SK-N-SH (cell line): ENCODE measurements at regions not wholly inside any gene's neighbourhood (a gene's known extent, or its start where the extent isn't known, plus 50 kb on each side); places are given as distances from the start of the nearest gene placed in this dataset.
A peak's percentile ranks its signal among the peaks of the same experiment; 100 is the strongest.

ENCODE experiments used
- CTCF ChIA-PET: fragments of 300-600, 350-600 bp; formaldehyde crosslinking; extraction: SDS; loops from one replicate; lab custom pipeline; 2021; lab: Yijun Ruan, JAX
- POLR2A ChIA-PET: fragments of 350-600 bp; sonication (Branson Sonifier 250); formaldehyde crosslinking; extraction: SDS; loops from one replicate; lab custom pipeline; 2020; ENCODE audit warnings: antibody characterized with exemption, inconsistent platforms; lab: Yijun Ruan, JAX
- DNase-seq: peaks from one replicate; pipeline ENCODE4 v3.0.0; 2012
- H2AFZ ChIP-seq: fragments of 200-600 bp; sonication (generic); 2 replicates; pipeline ENCODE4 v1.8.1; 2016; ENCODE audit warnings: antibody characterized with exemption, mild to moderate bottlenecking, low read depth
- H3F3A ChIP-seq: fragments of 200-600 bp; sonication (generic); replicated peaks from 2 replicates; pipeline ENCODE3; 2016; ENCODE audit warnings: antibody characterized with exemption, mild to moderate bottlenecking; ENCODE audit not compliant: insufficient read depth
- H3K27ac ChIP-seq, 2 experiments: fragments of 200-500 bp in 1 of 2; fragments of 200-600 bp in 1 of 2; sonication (Bioruptor generic) in 1 of 2; sonication (generic), shearing (Covaris generic) in 1 of 2; 2 replicates each; pipeline versions ENCODE4 v1.5.1 to v1.6.1; 2014 to 2016; ENCODE audit warnings: low read depth in 2 of 2, inconsistent platforms in 1 of 2, low read length in 1 of 2, mild to moderate bottlenecking in 1 of 2, mixed read lengths in 1 of 2
- H3K27me3 ChIP-seq: fragments of 200-600 bp; sonication (generic), shearing (Covaris generic); 2 replicates; pipeline ENCODE4 v1.6.1; 2016; ENCODE audit warnings: mixed run types; ENCODE audit not compliant: insufficient read depth
- H3K36me3 ChIP-seq, 2 experiments: fragments of 200-500 bp in 1 of 2; fragments of 200-600 bp in 1 of 2; sonication (Bioruptor generic) in 1 of 2; sonication (generic) in 1 of 2; replicated peaks in 1 of 2; 2 replicates each; pipeline versions ENCODE3 to v1.5.1; 2014 to 2016; ENCODE audit warnings: low read length in 1 of 2, mild to moderate bottlenecking in 1 of 2; ENCODE audit not compliant: insufficient read depth in 2 of 2, control insufficient read depth in 1 of 2
- H3K4me1 ChIP-seq, 2 experiments: fragments of 200-500 bp in 1 of 2; fragments of 200-600 bp in 1 of 2; sonication (Bioruptor generic) in 1 of 2; sonication (generic), shearing (Covaris generic) in 1 of 2; 2 replicates each; pipeline versions ENCODE4 v1.5.1 to v1.6.1; 2014 to 2016; ENCODE audit warnings: low read depth in 1 of 2, low read length in 1 of 2, mixed run types in 1 of 2; ENCODE audit not compliant: insufficient read depth in 2 of 2, control insufficient read depth in 1 of 2
- H3K4me2 ChIP-seq: fragments of 200-600 bp; sonication (generic), shearing (Covaris generic); 2 replicates; pipeline ENCODE4 v1.6.1; 2017; ENCODE audit warnings: mixed run types
- H3K4me3 ChIP-seq, 2 experiments: fragments of 200-500 bp in 1 of 2; fragments of 200-600 bp in 1 of 2; sonication (Bioruptor generic) in 1 of 2; sonication (generic), shearing (Covaris generic) in 1 of 2; 2 replicates each; pipeline versions ENCODE4 v1.5.1 to v1.8.1; 2014 to 2016; ENCODE audit warnings: low read depth in 2 of 2, inconsistent platforms in 1 of 2, low read length in 1 of 2, mild to moderate bottlenecking in 1 of 2, mixed read lengths in 1 of 2, moderate library complexity in 1 of 2
- H3K79me2 ChIP-seq: fragments of 200-600 bp; sonication (generic); 2 replicates; pipeline ENCODE4 v1.8.1; 2017; ENCODE audit warnings: mild to moderate bottlenecking; ENCODE audit not compliant: insufficient read depth
- H3K9ac ChIP-seq: fragments of 200-600 bp; sonication (generic); 2 replicates; pipeline ENCODE4 v1.6.1; 2017; ENCODE audit warnings: mixed run types
- H3K9me2 ChIP-seq: fragments of 200-600 bp; sonication (generic); 2 replicates; pipeline ENCODE4 v1.6.1; 2017; ENCODE audit warnings: mixed run types
- H3K9me3 ChIP-seq: fragments of 200-600 bp; sonication (generic); 2 replicates; pipeline ENCODE4 v1.6.1; 2017; ENCODE audit warnings: mixed run types, mild to moderate bottlenecking, moderate library complexity
- H4K20me1 ChIP-seq: fragments of 200-600 bp; sonication (generic); 2 replicates; pipeline ENCODE4 v1.6.1; 2017; ENCODE audit warnings: mild to moderate bottlenecking, mixed run types; ENCODE audit not compliant: insufficient read depth
- CHD2 ChIP-seq: fragments of 150-350 bp; IDR thresholded peaks from 2 replicates; pipeline ENCODE4 v1.6.1; 2018; ENCODE audit warnings: low read length; ENCODE audit not compliant: partially characterized antibody
- NFIC ChIP-seq: IDR thresholded peaks from 2 replicates; pipeline ENCODE4 v1.4.0; 2012; ENCODE audit warnings: borderline replicate concordance
- POLR2AphosphoS5 ChIP-seq: IDR thresholded peaks from 2 replicates; pipeline ENCODE4 v1.6.1; 2012; ENCODE audit warnings: low read depth, low read length
- RAD21 ChIP-seq: IDR thresholded peaks from 2 replicates; pipeline ENCODE4 v1.6.1; 2012; ENCODE audit warnings: mild to moderate bottlenecking, low read length
- RCOR1 ChIP-seq: fragments of 150-350 bp; IDR thresholded peaks from 2 replicates; pipeline ENCODE4 v1.6.1; 2017; ENCODE audit warnings: antibody characterized with exemption, low read length
- YY1 ChIP-seq: IDR thresholded peaks from 2 replicates; pipeline ENCODE4 v1.4.0; 2012; ENCODE audit warnings: low read depth, mild to moderate bottlenecking
- WGBS: methylation state at CpG from one replicate; pipeline ENCODE4 v1.1.6; 2017; ENCODE audit warnings: low lambda C conversion rate; 5-methylcytosine and 5-hydroxymethylcytosine counted together
- TF ChIP-seq, protein P1 (sequence below): fragments of 150-350 bp; IDR thresholded peaks from 2 replicates; pipeline ENCODE4 v1.6.1; 2016; ENCODE audit warnings: mild to moderate bottlenecking, low read depth, low read length
- TF ChIP-seq, protein P2 (sequence below): IDR thresholded peaks from 2 replicates; pipeline ENCODE4 v1.4.0; 2012; ENCODE audit warnings: low read depth, borderline replicate concordance

DNA sequence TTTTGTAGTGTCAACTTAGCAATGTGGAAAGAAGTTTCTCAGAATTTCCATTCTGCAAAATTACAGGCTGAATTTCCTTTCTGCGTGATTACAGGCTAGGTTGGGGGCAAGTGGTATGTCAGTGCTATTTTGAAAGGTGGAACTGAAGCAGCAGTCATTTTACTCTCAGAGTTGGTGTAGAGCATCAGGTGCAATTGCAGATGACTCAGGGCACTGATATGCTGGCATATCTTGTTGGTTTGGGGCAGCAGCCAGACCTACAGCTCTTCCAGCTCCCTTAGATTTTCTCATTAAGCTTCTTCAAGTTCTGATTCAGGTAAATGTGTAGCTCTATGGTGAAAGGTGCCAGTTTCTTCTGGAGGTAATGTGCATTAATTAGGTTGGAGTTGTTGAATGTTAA, 930.7 kb upstream of the PCDH10 start:
- no peak for DNase-seq
- H3F3A ChIP-seq, result no peaks in the 10 kb centered on the region
- no peak overlapping the region for H3K27ac ChIP-seq
- H3K9me2 ChIP-seq, result no peaks in the 10 kb centered on the region
- 8% methylated on average over 1 of the region's 1 CpG for WGBS
- H3K79me2 ChIP-seq, result no peaks in the 10 kb centered on the region
- H3K4me1 ChIP-seq, result no peaks in the 10 kb centered on the region
- no peak overlapping the region for H2AFZ ChIP-seq
- no peak overlapping the region for H3K9ac ChIP-seq
- no peaks in the 10 kb centered on the region for H4K20me1 ChIP-seq
- no peaks in the 10 kb centered on the region for H3K9me3 ChIP-seq
- ChIA-PET POLR2A (no interaction called here), CTCF (no interaction called here)
- H3K36me3 ChIP-seq, result no peaks in the 10 kb centered on the region
- no peak overlapping the region for H3K4me2 ChIP-seq
- no peak for TF ChIP-seq POLR2AphosphoS5
- no peak for TF ChIP-seq RAD21
- no peak for TF ChIP-seq YY1
- no peak for TF ChIP-seq NFIC
- no peak for TF ChIP-seq RCOR1
- TF ChIP-seq CHD2, result no peak
- no peaks in the 10 kb centered on the region for H3K27me3 ChIP-seq
- H3K4me3 ChIP-seq, result no peak overlapping the region

GRCh38 chr4:132227151-132227856, 921.8 kb upstream of the PCDH10 start:
- H3K4me2 ChIP-seq, result peak overlapping the region; percentile 30; the same call in 1 of the 2 replicates
- no peak overlapping the region for H3K27ac ChIP-seq
- no peak for TF ChIP-seq CHD2
- TF ChIP-seq, protein P1, sequence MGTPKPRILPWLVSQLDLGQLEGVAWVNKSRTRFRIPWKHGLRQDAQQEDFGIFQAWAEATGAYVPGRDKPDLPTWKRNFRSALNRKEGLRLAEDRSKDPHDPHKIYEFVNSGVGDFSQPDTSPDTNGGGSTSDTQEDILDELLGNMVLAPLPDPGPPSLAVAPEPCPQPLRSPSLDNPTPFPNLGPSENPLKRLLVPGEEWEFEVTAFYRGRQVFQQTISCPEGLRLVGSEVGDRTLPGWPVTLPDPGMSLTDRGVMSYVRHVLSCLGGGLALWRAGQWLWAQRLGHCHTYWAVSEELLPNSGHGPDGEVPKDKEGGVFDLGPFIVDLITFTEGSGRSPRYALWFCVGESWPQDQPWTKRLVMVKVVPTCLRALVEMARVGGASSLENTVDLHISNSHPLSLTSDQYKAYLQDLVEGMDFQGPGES, result no peak
- TF ChIP-seq, protein P2, sequence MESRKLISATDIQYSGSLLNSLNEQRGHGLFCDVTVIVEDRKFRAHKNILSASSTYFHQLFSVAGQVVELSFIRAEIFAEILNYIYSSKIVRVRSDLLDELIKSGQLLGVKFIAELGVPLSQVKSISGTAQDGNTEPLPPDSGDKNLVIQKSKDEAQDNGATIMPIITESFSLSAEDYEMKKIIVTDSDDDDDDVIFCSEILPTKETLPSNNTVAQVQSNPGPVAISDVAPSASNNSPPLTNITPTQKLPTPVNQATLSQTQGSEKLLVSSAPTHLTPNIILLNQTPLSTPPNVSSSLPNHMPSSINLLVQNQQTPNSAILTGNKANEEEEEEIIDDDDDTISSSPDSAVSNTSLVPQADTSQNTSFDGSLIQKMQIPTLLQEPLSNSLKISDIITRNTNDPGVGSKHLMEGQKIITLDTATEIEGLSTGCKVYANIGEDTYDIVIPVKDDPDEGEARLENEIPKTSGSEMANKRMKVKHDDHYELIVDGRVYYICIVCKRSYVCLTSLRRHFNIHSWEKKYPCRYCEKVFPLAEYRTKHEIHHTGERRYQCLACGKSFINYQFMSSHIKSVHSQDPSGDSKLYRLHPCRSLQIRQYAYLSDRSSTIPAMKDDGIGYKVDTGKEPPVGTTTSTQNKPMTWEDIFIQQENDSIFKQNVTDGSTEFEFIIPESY, result no peak
- no peak overlapping the region for H3K9ac ChIP-seq
- H3K4me1 ChIP-seq, result no peaks in the 10 kb centered on the region
- no peak overlapping the region for H2AFZ ChIP-seq
- no peaks in the 10 kb centered on the region for H3F3A ChIP-seq
- H3K4me3 ChIP-seq, result peak overlapping the region; percentile 23 to 29; a peak in 1 of 4 replicates
- H4K20me1 ChIP-seq, result no peaks in the 10 kb centered on the region
- no peaks in the 10 kb centered on the region for H3K36me3 ChIP-seq
- no peaks in the 10 kb centered on the region for H3K9me3 ChIP-seq
- no peaks in the 10 kb centered on the region for H3K79me2 ChIP-seq
- POLR2A ChIA-PET, result no interaction called here
- CTCF ChIA-PET, result no interaction called here
- DNase-seq, result no peak
- 54% methylated on average over 9 of the region's 9 CpGs for WGBS
- no peaks in the 10 kb centered on the region for H3K27me3 ChIP-seq
- H3K9me2 ChIP-seq, result no peaks in the 10 kb centered on the region
